H7 (cell line): ENCODE measurements at regions not wholly inside any gene's neighbourhood (a gene's known extent, or its start where the extent isn't known, plus 50 kb on each side); places are given as distances from the start of the nearest gene placed in this dataset.
"Not testable (repeated sequence)": the region's sequence is repeated elsewhere in the genome, so short reads cannot be mapped to it uniquely, and the experiment has no call there.

Experiments used
- DNase-seq: peaks from one replicate; pipeline ENCODE4 v3.0.0; 2012
- H3K27me3 ChIP-seq: 2 replicates; pipeline ENCODE4 v1.6.0; 2011; ENCODE audit warnings: mild to moderate bottlenecking, low read length; ENCODE audit not compliant: control insufficient read depth, insufficient read depth
- H3K36me3 ChIP-seq: replicated peaks from 2 replicates; pipeline ENCODE4 v1.5.1; 2011; ENCODE audit warnings: low read length; ENCODE audit not compliant: control insufficient read depth, insufficient read depth
- H3K4me3 ChIP-seq: 2 replicates; pipeline ENCODE4 v1.5.1; 2011; ENCODE audit warnings: low read depth, mild to moderate bottlenecking, control low read depth, low read length, moderate library complexity; ENCODE audit not compliant: insufficient read depth

- no peak for DNase-seq
- H3K4me3 ChIP-seq, result no peak overlapping the region
- no peaks in the 10 kb centered on the region for H3K36me3 ChIP-seq
- no peaks in the 10 kb centered on the region for H3K27me3 ChIP-seq
Measured at GRCh38 chr13:50421473-50422130, 406.4 kb downstream of the KCNRG start.

- Histone ChIP-seq H3K27me3 (no peaks in the 10 kb centered on the region), H3K4me3 (no peak overlapping the region), H3K36me3 (no peaks in the 10 kb centered on the region)
- DNase-seq, result no peak
Measured at GRCh38 chr13:50422181-50423148, 407.2 kb downstream of the KCNRG start.

- Histone ChIP-seq H3K36me3 (no peaks in the 10 kb centered on the region), H3K4me3 (no peak overlapping the region), H3K27me3 (no peaks in the 10 kb centered on the region)
- no peak for DNase-seq
Measured at GRCh38 chr13:50424993-50425392, 409.7 kb downstream of the KCNRG start.

GRCh38 chr13:50425772-50426171 lies 410.5 kb downstream of the KCNRG start:
- H3K4me3 ChIP-seq, result no peak overlapping the region
- no peak for DNase-seq
- no peaks in the 10 kb centered on the region for H3K27me3 ChIP-seq
- H3K36me3 ChIP-seq, result no peaks in the 10 kb centered on the region

- no peak overlapping the region for H3K4me3 ChIP-seq
- H3K27me3 ChIP-seq, result no peaks in the 10 kb centered on the region
- no peaks in the 10 kb centered on the region for H3K36me3 ChIP-seq
- no peak for DNase-seq
Measured at GRCh38 chr13:50426927-50427326, 411.7 kb downstream of the KCNRG start.

- not testable (repeated sequence) for DNase-seq, H3K36me3 ChIP-seq, H3K27me3 ChIP-seq
Measured at GRCh38 chr13:50427511-50427910, 412.3 kb downstream of the KCNRG start.

GRCh38 chr13:50428183-50428877 lies 413.1 kb downstream of the KCNRG start:
- Histone ChIP-seq H3K36me3 (no peaks in the 10 kb centered on the region), H3K27me3 (no peaks in the 10 kb centered on the region), H3K4me3 (no peak overlapping the region)
- DNase-seq, result no peak

More at GRCh38 chr13:50427511-50427910, 412.3 kb downstream of the KCNRG start:
- H3K4me3 ChIP-seq, result not testable (repeated sequence)

GRCh38 chr13:50435011-50435410 lies 408.5 kb downstream of the DLEU7 start:
- H3K36me3 ChIP-seq, result no peaks in the 10 kb centered on the region
- no peak for DNase-seq
- H3K27me3 ChIP-seq, result no peaks in the 10 kb centered on the region
- H3K4me3 ChIP-seq, result no peak overlapping the region

- H3K4me3 ChIP-seq, result no peak overlapping the region
- H3K27me3 ChIP-seq, result no peaks in the 10 kb centered on the region
- H3K36me3 ChIP-seq, result no peaks in the 10 kb centered on the region
- no peak for DNase-seq
Measured at GRCh38 chr13:50437252-50437651, 406.2 kb downstream of the DLEU7 start.

- H3K36me3 ChIP-seq, result no peaks in the 10 kb centered on the region
- H3K4me3 ChIP-seq, result no peak overlapping the region
- DNase-seq, result no peak
- no peaks in the 10 kb centered on the region for H3K27me3 ChIP-seq
Measured at GRCh38 chr13:50438351-50438750, 405.1 kb downstream of the DLEU7 start.

GRCh38 chr13:50441130-50441529 lies 402.4 kb downstream of the DLEU7 start:
- no peak for DNase-seq
- Histone ChIP-seq H3K4me3 (no peak overlapping the region), H3K36me3 (no peaks in the 10 kb centered on the region), H3K27me3 (no peaks in the 10 kb centered on the region)

GRCh38 chr13:50444726-50445125 lies 398.8 kb downstream of the DLEU7 start:
- Histone ChIP-seq H3K36me3 (no peaks in the 10 kb centered on the region), H3K4me3 (no peak overlapping the region), H3K27me3 (no peaks in the 10 kb centered on the region)
- DNase-seq, result peak; percentile 2

- Histone ChIP-seq H3K36me3 (no peaks in the 10 kb centered on the region), H3K27me3 (no peaks in the 10 kb centered on the region), H3K4me3 (no peak overlapping the region)
- DNase-seq, result no peak
Measured at GRCh38 chr13:50446611-50447010, 396.9 kb downstream of the DLEU7 start.

GRCh38 chr13:50448535-50448998 lies 394.9 kb downstream of the DLEU7 start:
- Histone ChIP-seq H3K4me3 (no peak overlapping the region), H3K27me3 (no peaks in the 10 kb centered on the region), H3K36me3 (no peaks in the 10 kb centered on the region)
- DNase-seq, result no peak
